HG03571 (cell line): ENCODE measurements at regions not wholly inside any gene's neighbourhood (a gene's known extent, or its start where the extent isn't known, plus 50 kb on each side); places are given as distances from the start of the nearest gene placed in this dataset.
"Not testable (repeated sequence)": the region's sequence is repeated elsewhere in the genome, so short reads cannot be mapped to it uniquely, and the experiment has no call there.

ENCODE experiments used
- ATAC-seq: cut with Tn5 transposase; IDR thresholded peaks from one replicate; pipeline ENCODE4 v1.9.1; 2021; ENCODE audit not compliant: unreplicated experiment

DNA sequence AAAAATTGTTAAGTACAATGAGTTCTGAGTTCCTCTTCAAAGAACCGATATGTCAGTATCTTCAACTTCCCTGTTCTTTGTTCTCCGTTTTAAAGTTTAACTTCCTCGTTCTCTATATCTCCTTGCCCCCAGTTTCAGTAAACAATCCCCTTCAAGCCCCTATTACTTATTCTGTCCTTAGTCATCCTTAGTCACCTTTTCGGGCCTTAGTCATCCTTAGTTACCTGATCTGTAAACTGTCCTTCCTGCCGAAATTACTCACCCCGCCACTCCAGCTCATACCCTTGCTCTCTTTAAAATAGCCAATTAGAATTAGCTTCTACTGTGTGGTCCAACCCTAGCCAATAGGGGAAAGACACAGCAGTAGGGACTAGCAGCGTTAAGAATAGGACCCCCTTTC, 1165.6 kb downstream of the NSUN3 start:
- no peak for ATAC-seq

DNA sequence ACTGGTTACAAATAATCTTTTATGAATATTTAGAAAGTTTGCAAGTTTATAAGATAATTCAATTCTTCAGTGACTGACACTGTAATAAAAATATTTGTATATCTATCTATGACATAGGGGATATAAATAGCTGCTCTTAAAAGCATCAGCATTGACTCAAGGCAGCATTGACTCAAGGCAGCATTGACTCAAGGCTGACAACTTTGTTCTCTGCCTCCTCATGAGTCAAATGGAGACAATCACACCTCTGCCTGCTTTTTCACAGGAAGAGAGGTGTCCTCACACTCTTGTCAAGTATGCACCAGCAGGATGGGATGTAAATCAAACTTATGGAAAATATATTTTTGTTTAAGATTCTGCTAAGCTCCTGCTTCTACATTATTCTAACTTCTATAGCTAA, 1173.1 kb downstream of the NSUN3 start:
- ATAC-seq: no peak

DNA sequence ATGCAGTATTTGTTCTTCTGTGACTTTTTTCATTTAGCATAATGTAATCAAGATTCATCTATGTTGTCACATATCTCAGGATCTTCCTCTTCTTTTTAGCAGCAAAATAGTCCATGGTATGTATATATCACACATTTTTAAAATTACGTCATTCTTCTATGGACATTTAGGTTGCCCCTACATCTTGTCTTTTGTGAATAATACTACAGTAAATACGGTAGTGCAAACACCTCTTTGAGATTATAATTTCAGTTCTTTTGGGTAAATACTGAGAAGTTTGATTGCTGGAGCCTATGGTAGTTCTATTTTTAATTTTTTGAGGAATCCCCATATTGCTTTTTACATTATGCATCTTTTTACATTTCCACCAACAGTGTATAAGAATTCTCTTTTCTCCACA, 1174.9 kb downstream of the NSUN3 start:
- no peak for ATAC-seq

DNA sequence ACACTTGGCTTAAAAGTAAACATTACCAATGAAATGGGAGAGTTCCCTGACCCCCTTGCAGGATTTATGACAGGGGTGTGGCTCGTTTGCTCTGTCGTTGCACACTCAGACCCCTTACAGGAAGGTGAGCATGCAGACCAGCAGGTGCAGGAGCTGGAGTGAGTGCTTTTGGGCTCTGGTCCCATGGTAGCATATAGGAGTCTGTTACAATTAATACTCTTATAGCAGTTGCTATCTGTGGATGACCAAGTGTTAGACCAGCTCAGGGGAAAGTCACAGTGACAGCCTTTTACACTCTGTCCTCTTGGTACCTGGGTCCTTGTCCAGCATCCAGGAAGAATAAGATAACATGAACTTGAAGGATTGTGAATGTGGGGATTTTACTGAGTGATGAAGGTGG, 1177.5 kb downstream of the NSUN3 start:
- ATAC-seq: no peak

DNA sequence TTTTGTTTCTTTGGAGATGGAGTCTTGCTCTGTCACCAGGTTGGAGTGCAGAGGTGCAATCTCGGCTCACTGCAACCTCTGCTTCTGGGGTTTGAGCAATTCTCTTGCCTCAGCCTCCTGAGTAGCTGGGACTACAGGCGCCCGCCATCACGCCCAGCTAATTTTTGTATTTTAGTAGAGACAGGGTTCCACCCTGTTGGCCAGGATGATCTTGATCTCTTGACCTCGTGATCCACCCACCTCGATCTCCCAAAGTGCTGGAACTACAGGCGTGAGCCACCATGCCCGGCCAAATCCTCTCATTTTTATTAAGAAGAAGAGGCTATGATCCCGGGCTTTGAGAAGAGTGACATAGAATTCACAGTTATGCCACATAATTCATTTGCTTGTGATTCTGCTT, 1178.4 kb downstream of the NSUN3 start:
- not testable (repeated sequence) for ATAC-seq

DNA sequence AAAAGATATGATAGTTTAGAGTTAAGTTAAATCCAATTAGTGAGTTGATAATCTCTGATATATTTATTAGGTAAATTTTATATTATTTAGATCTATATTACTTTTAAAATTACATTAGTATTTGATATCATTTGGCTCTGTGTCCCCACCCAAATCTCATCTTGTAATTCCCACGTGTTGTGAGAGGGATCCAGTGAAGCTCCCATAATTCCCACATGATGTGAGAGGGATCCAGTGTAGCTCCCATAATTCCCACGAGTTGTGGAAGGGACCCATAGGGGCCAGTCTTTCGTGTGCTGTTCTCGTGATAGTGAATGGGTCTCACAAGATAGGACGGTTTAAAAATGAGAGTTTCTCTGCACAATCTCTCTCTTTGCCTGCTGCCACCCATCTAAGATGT, 1183.6 kb downstream of the NSUN3 start:
- no peak for ATAC-seq

DNA sequence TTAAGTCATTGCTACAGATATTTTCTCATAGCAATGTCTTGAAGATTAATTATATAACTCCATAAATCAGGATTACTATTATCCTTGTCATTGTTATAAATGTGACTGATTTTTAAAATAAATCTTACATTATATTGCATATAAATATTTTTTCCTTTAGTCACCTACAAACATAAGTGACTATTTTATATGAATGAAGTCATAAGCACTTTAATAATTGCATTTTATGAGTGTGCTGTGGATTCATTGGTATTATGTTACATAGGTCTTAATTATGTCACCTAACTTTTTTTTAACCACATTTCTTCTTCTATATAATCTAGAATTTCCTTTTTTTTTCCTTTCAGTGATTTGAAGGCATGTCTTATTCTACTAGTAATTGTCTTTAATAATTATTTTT, 1191.2 kb downstream of the NSUN3 start:
- no peak for ATAC-seq

DNA sequence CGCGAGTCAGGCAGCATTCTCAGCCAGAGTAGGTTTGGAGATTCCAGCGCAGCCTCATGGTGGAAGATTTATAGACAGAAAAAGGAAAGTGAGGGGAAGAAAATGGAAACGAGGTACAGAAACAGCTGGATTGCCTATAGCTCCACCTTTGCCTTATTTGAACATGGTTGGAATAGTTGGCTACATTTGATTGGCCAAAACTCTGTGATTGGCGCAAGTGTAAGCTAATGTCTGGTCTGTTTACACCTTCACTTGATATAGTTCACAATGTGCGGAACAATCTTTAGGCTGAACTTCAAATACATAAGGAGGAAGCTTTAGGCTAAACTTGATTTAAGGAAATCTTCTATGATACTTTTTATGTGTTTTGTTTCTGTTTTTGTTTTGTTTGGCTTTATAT, 1191.9 kb downstream of the NSUN3 start:
- ATAC-seq: no peak

DNA sequence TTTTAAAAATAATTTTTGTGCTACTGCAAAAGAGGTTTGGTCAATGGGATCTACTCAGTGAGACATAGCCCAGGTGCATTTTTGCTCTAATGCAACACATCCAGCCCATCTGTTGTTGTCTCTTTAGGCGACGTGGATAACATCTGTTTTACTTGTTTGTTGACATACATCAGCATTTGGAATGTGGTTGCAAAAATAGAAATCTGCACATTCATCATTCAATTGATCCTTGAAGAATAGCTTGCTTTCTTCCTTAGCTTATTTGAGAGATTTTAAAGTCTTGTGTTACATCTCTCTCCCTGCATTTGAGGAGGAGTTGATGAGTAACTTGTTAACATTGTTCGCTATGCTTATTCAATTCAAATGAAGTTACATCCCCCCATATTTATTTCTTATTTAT, 1202.3 kb downstream of the NSUN3 start:
- ATAC-seq: no peak

DNA sequence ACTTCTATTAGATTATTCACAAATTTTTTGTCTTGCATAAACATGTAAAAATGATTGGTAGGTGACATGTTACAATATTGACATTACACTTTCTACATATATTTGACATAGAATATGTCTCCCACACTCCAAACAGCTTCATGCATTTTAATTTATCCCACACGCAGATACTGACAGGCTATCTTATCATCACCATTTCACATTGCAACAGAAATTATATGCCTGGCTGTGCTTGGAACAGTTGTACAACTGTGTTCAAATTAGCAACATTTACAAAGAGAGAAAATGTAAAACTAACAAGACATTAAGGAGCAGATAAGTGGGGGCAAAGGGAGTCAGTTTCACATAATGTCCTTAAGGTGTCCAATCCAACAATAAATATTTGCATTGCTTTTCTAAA, 1208.5 kb downstream of the NSUN3 start:
- ATAC-seq: no peak

DNA sequence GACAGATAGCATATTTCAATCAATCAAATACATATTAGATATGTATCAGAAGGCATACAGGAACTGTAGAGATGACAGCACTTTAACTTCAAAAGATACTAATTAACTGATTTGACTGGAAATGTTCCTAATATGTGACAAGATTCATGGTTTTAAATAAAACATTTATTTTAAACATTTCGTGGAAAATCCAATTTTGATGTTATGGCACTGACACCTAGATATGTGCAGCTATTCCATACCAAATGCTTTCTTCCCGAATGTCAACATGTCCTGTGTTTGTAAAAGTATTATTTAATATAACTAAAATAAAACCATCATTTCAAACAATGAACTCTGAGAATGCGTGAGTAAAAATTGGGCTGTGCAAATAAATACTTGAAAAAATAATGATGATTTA, 1209.3 kb downstream of the NSUN3 start:
- ATAC-seq: no peak

DNA sequence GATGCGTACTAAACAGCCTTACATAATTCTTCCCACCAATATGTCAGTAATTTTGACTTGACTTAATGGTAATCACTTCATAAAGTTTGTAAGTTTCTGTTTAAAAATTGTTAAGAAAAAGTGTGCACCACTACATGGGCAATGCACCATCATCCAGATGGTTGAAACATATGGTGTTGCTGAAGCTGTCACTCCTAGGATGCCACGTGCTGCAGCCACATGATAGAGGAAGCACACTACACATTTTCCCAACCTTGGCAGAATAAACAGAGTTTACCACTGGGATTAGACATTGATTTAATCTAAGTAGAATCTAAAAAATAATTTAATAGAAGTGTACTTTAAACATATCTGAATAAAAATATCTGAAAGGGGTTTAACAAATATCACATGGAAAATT, 1209.9 kb downstream of the NSUN3 start:
- no peak for ATAC-seq

DNA sequence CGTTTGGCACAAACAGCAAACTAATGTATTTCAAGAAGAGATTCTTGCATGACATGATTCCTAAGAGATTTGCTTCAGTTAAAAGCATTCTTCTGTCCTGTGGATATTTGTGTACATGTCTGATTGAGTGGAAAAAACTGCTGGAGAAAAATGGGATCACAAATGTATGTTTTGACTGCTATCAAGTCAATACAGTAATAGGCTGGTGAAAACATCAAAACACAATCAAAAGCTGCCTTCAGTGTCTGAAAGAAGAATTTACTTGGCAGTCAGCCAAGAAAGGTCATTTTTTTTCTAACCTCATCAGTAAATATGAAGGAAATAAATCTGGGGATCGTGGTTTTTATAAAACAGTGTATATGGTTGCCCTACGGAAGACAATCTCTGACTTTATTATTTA, 1214.8 kb downstream of the NSUN3 start:
- no peak for ATAC-seq

DNA sequence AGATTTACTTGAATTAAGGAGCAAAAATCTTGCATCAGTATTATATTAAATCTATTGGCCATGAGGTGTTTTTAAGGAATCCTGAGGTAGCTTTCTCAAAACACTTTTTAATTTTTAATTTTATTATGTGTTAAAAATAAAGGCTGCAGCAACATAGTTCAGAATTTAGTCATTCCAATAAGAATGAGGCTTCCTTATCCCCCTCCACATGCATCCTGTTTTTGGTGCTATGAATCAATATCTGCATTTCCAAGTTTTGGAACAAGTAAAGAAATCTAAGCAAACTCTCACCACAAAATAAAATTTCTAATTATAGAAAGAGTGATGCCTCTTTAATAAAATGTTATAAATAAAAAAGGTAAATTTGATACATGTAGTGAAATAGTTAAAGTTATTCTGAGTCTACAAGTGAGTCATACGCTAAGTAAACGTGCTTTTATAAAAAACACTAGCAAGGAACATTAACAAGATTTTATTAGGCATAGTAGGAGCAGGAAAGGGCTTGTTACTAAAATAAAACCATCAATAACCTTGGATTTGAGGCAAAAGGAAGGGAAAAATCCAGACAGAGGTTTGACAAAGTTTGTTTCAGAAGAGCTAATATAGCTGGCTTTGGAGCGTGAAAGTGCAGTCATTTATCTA, 1218.0 kb downstream of the NSUN3 start:
- no peak for ATAC-seq

DNA sequence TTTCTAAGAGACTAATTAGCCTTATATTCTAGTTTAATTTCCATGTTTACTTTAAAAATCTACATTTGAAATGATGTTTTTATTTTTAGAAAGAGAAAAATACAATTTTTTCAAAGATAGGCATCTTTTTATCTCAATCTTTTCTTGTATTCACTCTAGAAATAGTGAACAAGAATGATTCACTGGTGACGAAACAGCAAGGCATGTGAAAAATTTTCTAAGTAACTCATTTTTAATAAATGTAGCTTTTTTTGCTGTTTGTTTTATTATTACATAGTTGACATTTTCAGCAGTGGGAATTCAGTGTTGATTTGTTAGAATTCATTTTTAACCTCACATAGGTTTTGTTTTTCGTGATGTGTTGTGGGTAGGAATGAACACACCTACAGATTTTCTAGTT, 1226.4 kb downstream of the NSUN3 start:
- no peak for ATAC-seq

DNA sequence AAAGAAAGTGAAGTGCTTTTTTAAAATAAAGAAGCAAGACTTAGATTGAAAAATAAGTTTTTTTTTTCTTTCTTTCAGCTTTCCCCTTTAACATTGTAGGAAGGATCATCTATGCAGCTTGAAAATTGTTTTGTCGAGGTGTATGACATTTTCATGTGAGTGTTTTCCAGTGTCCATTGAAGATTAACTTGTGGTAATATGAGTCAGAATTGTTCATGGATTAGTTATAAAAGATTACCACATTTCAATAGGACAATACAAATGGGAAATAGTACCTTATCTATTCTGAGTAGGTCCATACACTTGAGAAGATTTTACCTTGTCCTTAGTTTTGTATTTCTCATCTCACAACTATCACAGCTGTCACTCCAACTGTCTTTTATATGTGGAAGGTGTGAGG, 1234.7 kb downstream of the NSUN3 start:
- no peak for ATAC-seq

DNA sequence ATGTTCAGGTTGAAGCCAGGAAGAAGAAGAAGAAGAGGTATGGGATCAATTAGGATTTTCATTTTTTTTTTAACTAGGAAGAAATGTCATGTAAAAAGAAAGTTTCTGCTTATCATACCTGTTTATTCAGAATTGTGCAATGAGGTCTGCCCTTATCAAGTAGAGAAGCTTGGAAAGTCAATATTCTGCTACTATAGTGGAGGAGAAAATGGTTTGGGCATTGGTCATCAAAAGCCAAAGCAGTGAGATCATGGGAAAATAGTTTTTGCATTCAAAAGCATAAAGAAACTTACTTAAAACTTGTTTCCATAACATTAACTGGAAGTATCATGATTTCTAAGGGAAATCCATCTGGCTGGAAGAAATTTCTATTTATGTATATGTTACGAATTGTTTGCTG, 1239.2 kb downstream of the NSUN3 start:
- ATAC-seq: no peak

DNA sequence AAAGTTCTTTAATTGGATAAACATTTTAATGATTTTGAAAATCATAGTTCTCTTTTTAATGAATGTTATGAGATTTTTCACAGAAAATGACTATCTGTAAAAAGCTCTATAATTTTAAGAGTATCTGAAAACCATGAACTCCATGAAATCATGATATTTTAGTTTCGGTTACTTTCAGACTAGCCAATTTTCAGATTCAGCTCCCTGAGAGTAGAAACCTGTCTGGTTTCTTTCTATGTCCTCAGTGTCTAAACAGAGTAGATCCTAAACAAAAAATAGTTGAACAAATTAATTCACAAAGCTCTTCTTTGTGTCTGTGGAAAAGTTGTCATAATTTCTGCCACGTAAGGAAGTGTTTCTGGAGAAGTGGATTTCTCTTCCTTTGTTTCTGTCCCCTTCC, 1247.7 kb downstream of the NSUN3 start:
- no peak for ATAC-seq

DNA sequence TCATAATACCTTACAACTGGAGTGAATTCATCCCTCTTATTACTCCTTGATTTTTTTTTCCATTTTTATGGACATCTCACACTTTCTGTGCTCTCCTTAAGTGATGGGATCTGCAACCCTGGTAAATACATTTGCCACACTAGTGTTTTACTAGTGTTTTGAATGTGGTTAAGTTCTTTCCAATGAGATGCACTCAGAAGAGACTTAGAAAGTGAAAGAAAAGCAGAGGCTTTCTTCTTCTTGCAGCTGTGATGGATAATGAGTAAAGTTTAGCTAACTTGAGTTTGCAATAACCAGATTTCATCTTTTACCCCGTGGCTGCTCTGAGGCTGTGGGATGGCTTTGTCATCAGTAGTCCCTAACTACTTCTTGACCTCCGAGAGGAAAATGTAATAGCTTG, 1248.4 kb downstream of the NSUN3 start:
- ATAC-seq: no peak

DNA sequence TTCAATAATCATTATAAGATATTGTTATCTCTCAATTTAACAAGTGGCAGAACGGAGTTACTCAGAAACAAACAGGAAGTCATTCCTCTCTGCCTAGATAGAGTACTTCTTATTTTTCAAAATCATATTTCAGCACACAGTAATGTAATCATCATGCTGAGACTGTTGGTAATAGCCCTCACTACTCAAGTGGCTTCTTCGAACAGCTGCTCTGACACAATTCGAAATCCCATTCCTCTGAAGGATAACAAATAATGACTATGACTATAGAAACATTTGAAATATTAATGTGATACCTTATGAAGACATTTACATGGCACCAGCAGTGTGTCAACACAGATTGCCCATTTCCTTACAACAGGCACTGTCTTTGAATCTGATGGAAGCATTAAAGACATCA, 1249.8 kb downstream of the NSUN3 start:
- ATAC-seq: no peak

DNA sequence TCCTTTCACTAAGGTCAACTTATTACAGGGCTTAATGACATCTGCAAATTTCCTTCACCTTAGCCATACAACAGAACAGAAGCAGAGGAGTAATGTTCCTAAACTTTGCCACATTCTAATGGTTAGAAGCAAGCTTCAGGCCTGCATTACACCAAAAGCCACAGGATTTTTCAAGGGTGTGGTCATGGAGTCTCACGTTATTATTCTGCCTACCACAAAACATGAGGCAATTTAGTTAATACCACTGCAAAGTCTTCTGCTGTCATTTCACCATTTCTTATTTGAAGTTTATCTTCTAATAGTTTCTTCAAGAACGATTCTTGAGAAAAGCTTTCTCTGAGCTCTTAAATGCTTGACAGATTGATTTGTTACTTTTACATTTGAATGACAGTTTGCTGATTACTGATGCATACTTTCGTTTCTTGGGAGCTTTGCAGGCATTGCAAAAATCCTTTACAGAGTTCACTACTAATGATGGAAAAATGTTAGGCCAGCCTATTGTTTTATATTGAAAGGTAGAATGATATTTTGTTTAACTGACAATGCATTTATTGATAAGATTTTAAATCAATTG, 1257.1 kb downstream of the NSUN3 start:
- ATAC-seq: no peak

DNA sequence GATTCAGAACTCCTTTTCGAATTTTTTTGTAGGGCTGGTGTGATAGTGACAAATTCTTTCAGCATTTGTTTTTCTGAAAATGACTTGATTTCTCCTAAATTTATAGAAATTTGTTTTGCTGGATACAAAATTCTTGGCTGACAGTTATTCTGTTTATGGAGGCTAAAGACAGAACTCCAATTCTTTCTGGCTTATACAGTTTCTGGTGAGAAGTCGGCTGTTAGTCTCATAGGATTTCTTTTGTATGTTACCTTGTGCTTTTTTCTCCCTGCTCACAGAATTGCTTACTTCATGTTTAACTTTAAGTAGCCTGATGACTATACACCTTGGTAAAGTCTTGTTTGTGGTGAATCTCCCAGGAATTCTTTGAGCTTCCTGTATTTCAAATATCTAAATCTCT, 1264.6 kb downstream of the NSUN3 start:
- ATAC-seq: no peak

DNA sequence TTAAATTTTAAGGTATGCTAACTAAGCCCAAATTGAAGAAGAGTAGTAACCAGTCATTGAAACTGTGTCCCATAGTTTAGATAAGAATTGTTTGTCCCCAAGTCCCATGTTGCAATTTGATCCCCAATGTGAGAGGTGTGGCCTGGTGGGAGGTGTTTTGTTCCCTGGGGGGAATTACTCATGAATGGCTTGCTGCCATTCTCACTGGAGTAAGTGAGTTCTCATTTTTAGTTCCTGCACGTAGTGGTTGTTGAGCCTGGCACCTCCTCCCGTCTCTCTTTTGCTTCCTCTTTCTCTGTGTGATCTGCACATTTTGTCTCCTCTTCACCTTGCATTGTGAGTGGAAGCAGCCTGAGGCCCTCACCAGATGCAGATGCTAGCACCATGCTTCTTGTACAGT, 1271.0 kb downstream of the NSUN3 start:
- ATAC-seq: no peak
